ENCODE measurements at regions not wholly inside any gene's neighbourhood (a gene's known extent, or its start where the extent isn't known, plus 50 kb on each side); places are given as distances from the start of the nearest gene placed in this dataset.
A peak's percentile ranks its signal among the peaks of the same experiment; 100 is the strongest.

- no peak for TF ChIP-seq POLR2AphosphoS5 (IDR thresholded peaks at IDR 0.05; ENCODE audit: borderline replicate concordance, low read depth, low read length)
- no peak for TF ChIP-seq EZH2 (IDR thresholded peaks at IDR 0.05)
- no peak for TF ChIP-seq FOXP2 (optimal IDR thresholded peaks at IDR 0.05; ENCODE audit: control extremely low read depth, extremely low read length, insufficient read depth)
- H3K9ac ChIP-seq (ENCODE audit: insufficient read length): no peak overlapping the region
These were observed 130.7 kb upstream of the BACE2 start for GRCh38 chr21:41037212-41037611.

GRCh38 chr21:41037936-41038335, 130.0 kb upstream of the BACE2 start:
- TF ChIP-seq FOXP2 (optimal IDR thresholded peaks at IDR 0.05; ENCODE audit: control extremely low read depth, extremely low read length, insufficient read depth) (no peak), POLR2AphosphoS5 (IDR thresholded peaks at IDR 0.05; ENCODE audit: borderline replicate concordance, low read depth, low read length) (no peak), EZH2 (IDR thresholded peaks at IDR 0.05) (no peak)

More at GRCh38 chr21:41037212-41037611, 130.7 kb upstream of the BACE2 start:
- no peak for DNase-seq (ENCODE audit: low read depth, low spot score)
- no peaks in the 10 kb centered on the region for H3K36me3 ChIP-seq (ENCODE audit: insufficient read depth, low read length)
- H3K9me3 ChIP-seq (ENCODE audit: low read depth, low read length): no peaks in the 10 kb centered on the region
- no peak overlapping the region; the same call in 1 of the 2 replicates for H3K27ac ChIP-seq
- H3K4me3 ChIP-seq: no peak overlapping the region

GRCh38 chr21:41043014-41043413, 124.9 kb upstream of the BACE2 start:
- TF ChIP-seq POLR2AphosphoS5 (IDR thresholded peaks at IDR 0.05; ENCODE audit: borderline replicate concordance, low read depth, low read length): no peak
- H3K9ac ChIP-seq (ENCODE audit: insufficient read length): no peak overlapping the region
- no peak overlapping the region for H3K27ac ChIP-seq
- no peaks in the 10 kb centered on the region for H3K36me3 ChIP-seq (ENCODE audit: insufficient read depth, low read length)
- H3K4me3 ChIP-seq: no peak overlapping the region
- DNase-seq (ENCODE audit: low read depth, low spot score): no peak
- H3K9me3 ChIP-seq (ENCODE audit: low read depth, low read length): no peaks in the 10 kb centered on the region

More at GRCh38 chr21:41037936-41038335, 130.0 kb upstream of the BACE2 start:
- Histone ChIP-seq H3K27ac (no peak overlapping the region), H3K9ac (ENCODE audit: insufficient read length) (no peak overlapping the region), H3K36me3 (ENCODE audit: insufficient read depth, low read length) (no peaks in the 10 kb centered on the region), H3K9me3 (ENCODE audit: low read depth, low read length) (no peaks in the 10 kb centered on the region), H3K4me3 (no peak overlapping the region)
- no peak for DNase-seq (ENCODE audit: low read depth, low spot score)

- DNase-seq (ENCODE audit: low read depth, low spot score): no peak
- Histone ChIP-seq H3K27ac (no peak overlapping the region), H3K36me3 (ENCODE audit: insufficient read depth, low read length) (no peaks in the 10 kb centered on the region), H3K9me3 (ENCODE audit: low read depth, low read length) (no peaks in the 10 kb centered on the region), H3K9ac (ENCODE audit: insufficient read length) (no peak overlapping the region), H3K4me3 (no peak overlapping the region)
- no peak for TF ChIP-seq POLR2AphosphoS5 (IDR thresholded peaks at IDR 0.05; ENCODE audit: borderline replicate concordance, low read depth, low read length)
- TF ChIP-seq FOXP2 (optimal IDR thresholded peaks at IDR 0.05; ENCODE audit: control extremely low read depth, extremely low read length, insufficient read depth): no peak
- no peak for TF ChIP-seq EZH2 (IDR thresholded peaks at IDR 0.05)
These were observed 122.3 kb upstream of the BACE2 start for GRCh38 chr21:41045534-41046268.

GRCh38 chr21:41048145-41048544, 119.8 kb upstream of the BACE2 start:
- Histone ChIP-seq H3K27ac (peak overlapping the region; percentile 64), H3K36me3 (ENCODE audit: insufficient read depth, low read length) (no peaks in the 10 kb centered on the region), H3K9me3 (ENCODE audit: low read depth, low read length) (no peaks in the 10 kb centered on the region), H3K9ac (ENCODE audit: insufficient read length) (no peak overlapping the region), H3K4me3 (peak overlapping the region; percentile 38)
- DNase-seq (ENCODE audit: low read depth, low spot score): no peak
- TF ChIP-seq FOXP2 (optimal IDR thresholded peaks at IDR 0.05; ENCODE audit: control extremely low read depth, extremely low read length, insufficient read depth) (no peak), EZH2 (IDR thresholded peaks at IDR 0.05) (no peak), POLR2AphosphoS5 (IDR thresholded peaks at IDR 0.05; ENCODE audit: borderline replicate concordance, low read depth, low read length) (no peak)

GRCh38 chr21:41048623-41049022, 119.3 kb upstream of the BACE2 start:
- H3K9ac ChIP-seq (ENCODE audit: insufficient read length): no peak overlapping the region
- H3K4me3 ChIP-seq: peak overlapping the region; percentile 38; the same call in 1 of the 2 replicates
- peak overlapping the region; percentile 64 for H3K27ac ChIP-seq
- H3K36me3 ChIP-seq (ENCODE audit: insufficient read depth, low read length): no peaks in the 10 kb centered on the region
- DNase-seq (ENCODE audit: low read depth, low spot score): no peak
- no peak for TF ChIP-seq FOXP2 (optimal IDR thresholded peaks at IDR 0.05; ENCODE audit: control extremely low read depth, extremely low read length, insufficient read depth)
- no peak for TF ChIP-seq POLR2AphosphoS5 (IDR thresholded peaks at IDR 0.05; ENCODE audit: borderline replicate concordance, low read depth, low read length)
- TF ChIP-seq EZH2 (IDR thresholded peaks at IDR 0.05): no peak
- no peaks in the 10 kb centered on the region for H3K9me3 ChIP-seq (ENCODE audit: low read depth, low read length)

DNA sequence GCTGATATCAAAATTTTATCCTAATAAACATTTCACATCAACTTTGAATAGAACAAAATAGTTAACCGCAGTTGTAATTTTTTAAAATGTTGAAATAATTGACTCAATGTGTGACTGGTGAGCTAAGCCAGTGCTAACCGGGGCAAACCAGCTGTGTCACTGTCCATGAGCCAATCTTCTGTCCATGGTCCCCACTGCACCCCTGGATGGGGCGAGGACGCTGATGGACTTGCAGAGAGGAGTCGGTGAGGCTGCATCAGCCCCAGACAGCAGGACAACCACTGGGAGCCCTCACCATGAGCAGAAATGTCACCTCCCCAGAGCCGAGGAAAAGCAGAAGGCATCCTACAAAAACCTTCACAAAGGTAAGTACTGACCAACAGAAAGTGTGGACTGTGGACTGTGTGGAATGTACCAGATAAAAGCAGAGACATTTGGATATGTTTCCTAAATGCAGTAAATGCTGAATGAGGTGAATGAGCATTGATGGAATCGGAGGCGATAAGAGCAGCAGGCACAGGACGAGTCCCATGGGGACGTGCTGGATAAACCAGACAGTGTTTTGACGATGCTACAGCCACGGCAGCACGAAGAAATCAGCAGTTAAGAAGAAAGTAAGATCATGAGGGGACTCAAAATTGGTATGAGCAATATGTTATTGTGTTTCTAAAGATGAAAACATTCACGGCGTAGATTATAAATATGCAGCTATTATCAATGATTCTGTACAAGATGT, 115.0 kb upstream of the BACE2 start:
- Histone ChIP-seq H3K27ac (no peak overlapping the region), H3K36me3 (ENCODE audit: insufficient read depth, low read length) (no peaks in the 10 kb centered on the region), H3K4me3 (no peak overlapping the region), H3K9ac (ENCODE audit: insufficient read length) (no peak overlapping the region), H3K9me3 (ENCODE audit: low read depth, low read length) (no peaks in the 10 kb centered on the region)
- DNase-seq (ENCODE audit: low read depth, low spot score): no peak
- no peak for TF ChIP-seq EZH2 (IDR thresholded peaks at IDR 0.05)
- no peak for TF ChIP-seq FOXP2 (optimal IDR thresholded peaks at IDR 0.05; ENCODE audit: control extremely low read depth, extremely low read length, insufficient read depth)
- no peak for TF ChIP-seq POLR2AphosphoS5 (IDR thresholded peaks at IDR 0.05; ENCODE audit: borderline replicate concordance, low read depth, low read length)

GRCh38 chr21:41054018-41054578, 113.9 kb upstream of the BACE2 start:
- Histone ChIP-seq H3K9me3 (ENCODE audit: low read depth, low read length) (no peaks in the 10 kb centered on the region), H3K9ac (ENCODE audit: insufficient read length) (no peak overlapping the region), H3K4me3 (no peak overlapping the region), H3K36me3 (ENCODE audit: insufficient read depth, low read length) (no peaks in the 10 kb centered on the region), H3K27ac (no peak overlapping the region)
- DNase-seq (ENCODE audit: low read depth, low spot score): no peak
- TF ChIP-seq POLR2AphosphoS5 (IDR thresholded peaks at IDR 0.05; ENCODE audit: borderline replicate concordance, low read depth, low read length) (no peak), EZH2 (IDR thresholded peaks at IDR 0.05) (no peak), FOXP2 (optimal IDR thresholded peaks at IDR 0.05; ENCODE audit: control extremely low read depth, extremely low read length, insufficient read depth) (no peak)
